ENCODE measurements at regions not wholly inside any gene's neighbourhood (a gene's known extent, or its start where the extent isn't known, plus 50 kb on each side); places are given as distances from the start of the nearest gene placed in this dataset.

DNA sequence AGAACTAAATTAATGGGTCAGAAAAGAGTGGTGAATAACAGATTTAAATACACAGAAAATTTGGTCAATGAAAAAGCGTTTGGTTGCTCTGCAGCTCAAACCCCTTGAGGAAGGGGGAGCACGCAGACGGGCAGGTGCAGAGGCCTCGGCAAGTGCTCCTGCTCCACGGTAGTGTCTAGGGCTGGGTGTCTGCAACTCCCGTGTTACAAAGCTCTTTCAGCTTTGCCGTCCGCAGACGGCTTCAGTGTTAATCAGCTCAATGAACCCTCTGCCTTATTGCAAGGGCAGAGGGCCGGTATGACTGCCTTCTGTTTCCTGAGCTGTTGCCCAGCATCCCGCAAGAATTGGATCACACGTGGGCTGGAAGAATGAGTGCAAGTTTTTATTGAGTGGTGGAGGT, 125.7 kb upstream of the TRHDE start (continued):
- TF ChIP-seq, protein P1, sequence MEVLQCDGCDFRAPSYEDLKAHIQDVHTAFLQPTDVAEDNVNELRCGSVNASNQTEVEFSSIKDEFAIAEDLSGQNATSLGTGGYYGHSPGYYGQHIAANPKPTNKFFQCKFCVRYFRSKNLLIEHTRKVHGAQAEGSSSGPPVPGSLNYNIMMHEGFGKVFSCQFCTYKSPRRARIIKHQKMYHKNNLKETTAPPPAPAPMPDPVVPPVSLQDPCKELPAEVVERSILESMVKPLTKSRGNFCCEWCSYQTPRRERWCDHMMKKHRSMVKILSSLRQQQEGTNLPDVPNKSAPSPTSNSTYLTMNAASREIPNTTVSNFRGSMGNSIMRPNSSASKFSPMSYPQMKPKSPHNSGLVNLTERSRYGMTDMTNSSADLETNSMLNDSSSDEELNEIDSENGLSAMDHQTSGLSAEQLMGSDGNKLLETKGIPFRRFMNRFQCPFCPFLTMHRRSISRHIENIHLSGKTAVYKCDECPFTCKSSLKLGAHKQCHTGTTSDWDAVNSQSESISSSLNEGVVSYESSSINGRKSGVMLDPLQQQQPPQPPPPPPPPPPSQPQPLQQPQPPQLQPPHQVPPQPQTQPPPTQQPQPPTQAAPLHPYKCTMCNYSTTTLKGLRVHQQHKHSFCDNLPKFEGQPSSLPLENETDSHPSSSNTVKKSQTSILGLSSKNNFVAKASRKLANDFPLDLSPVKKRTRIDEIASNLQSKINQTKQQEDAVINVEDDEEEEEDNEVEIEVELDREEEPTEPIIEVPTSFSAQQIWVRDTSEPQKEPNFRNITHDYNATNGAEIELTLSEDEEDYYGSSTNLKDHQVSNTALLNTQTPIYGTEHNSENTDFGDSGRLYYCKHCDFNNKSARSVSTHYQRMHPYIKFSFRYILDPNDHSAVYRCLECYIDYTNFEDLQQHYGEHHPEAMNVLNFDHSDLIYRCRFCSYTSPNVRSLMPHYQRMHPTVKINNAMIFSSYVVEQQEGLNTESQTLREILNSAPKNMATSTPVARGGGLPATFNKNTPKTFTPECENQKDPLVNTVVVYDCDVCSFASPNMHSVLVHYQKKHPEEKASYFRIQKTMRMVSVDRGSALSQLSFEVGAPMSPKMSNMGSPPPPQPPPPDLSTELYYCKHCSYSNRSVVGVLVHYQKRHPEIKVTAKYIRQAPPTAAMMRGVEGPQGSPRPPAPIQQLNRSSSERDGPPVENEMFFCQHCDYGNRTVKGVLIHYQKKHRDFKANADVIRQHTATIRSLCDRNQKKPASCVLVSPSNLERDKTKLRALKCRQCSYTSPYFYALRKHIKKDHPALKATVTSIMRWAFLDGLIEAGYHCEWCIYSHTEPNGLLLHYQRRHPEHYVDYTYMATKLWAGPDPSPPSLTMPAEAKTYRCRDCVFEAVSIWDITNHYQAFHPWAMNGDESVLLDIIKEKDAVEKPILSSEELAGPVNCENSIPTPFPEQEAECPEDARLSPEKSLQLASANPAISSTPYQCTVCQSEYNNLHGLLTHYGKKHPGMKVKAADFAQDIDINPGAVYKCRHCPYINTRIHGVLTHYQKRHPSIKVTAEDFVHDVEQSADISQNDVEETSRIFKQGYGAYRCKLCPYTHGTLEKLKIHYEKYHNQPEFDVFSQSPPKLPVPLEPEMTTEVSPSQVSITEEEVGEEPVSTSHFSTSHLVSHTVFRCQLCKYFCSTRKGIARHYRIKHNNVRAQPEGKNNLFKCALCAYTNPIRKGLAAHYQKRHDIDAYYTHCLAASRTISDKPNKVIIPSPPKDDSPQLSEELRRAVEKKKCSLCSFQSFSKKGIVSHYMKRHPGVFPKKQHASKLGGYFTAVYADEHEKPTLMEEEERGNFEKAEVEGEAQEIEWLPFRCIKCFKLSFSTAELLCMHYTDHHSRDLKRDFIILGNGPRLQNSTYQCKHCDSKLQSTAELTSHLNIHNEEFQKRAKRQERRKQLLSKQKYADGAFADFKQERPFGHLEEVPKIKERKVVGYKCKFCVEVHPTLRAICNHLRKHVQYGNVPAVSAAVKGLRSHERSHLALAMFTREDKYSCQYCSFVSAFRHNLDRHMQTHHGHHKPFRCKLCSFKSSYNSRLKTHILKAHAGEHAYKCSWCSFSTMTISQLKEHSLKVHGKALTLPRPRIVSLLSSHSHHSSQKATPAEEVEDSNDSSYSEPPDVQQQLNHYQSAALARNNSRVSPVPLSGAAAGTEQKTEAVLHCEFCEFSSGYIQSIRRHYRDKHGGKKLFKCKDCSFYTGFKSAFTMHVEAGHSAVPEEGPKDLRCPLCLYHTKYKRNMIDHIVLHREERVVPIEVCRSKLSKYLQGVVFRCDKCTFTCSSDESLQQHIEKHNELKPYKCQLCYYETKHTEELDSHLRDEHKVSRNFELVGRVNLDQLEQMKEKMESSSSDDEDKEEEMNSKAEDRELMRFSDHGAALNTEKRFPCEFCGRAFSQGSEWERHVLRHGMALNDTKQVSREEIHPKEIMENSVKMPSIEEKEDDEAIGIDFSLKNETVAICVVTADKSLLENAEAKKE (CRISPR knock-in tag; IDR thresholded peaks at IDR 0.05) = no peak
- TF ChIP-seq NANOG (IDR thresholded peaks at IDR 0.05; ENCODE audit: borderline replicate concordance) = no peak
- no peak for TF ChIP-seq ZNF331 (CRISPR knock-in tag; IDR thresholded peaks at IDR 0.05; ENCODE audit: low read depth)
- no peak for TF ChIP-seq EZH2phosphoT487 (IDR thresholded peaks at IDR 0.05; ENCODE audit: unreplicated experiment)
- TF ChIP-seq STAT1 (IDR thresholded peaks at IDR 0.05; ENCODE audit: unreplicated experiment) = no peak
- TF ChIP-seq, protein P2, sequence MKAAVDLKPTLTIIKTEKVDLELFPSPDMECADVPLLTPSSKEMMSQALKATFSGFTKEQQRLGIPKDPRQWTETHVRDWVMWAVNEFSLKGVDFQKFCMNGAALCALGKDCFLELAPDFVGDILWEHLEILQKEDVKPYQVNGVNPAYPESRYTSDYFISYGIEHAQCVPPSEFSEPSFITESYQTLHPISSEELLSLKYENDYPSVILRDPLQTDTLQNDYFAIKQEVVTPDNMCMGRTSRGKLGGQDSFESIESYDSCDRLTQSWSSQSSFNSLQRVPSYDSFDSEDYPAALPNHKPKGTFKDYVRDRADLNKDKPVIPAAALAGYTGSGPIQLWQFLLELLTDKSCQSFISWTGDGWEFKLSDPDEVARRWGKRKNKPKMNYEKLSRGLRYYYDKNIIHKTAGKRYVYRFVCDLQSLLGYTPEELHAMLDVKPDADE (IDR thresholded peaks at IDR 0.05) = no peak
- no peak for TF ChIP-seq JUNB (IDR thresholded peaks at IDR 0.05; ENCODE audit: unreplicated experiment)
- no peak for TF ChIP-seq POLR2AphosphoS5 (IDR thresholded peaks at IDR 0.05; ENCODE audit: low read depth)

DNA sequence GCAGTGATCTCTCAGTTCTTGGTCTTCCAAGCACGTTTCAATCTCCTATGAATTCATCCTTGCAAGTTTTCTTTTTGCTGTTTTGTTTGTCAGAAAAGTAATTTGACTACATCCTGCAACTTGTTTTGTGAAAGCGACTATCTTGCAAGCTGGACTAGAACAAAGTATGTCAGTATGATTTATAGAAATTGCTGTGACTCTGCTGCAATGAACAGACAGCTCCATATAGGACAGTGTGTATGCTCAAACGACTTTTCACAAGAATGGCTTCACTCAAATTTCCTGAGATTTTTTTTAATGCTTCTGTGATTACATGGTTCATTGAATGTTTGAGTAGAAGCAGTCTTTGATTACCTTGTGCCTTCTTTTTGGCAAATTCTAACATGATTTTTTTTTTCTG, 123.5 kb upstream of the TRHDE start:
- no peaks in the 10 kb centered on the region for H3K27me3 Mint-ChIP-seq (ENCODE audit: insufficient read depth, low read depth, poor library complexity)
- H3K4me1 Mint-ChIP-seq = no peaks in the 10 kb centered on the region; the same call in 2 of the 3 replicates
- H3K4me3 Mint-ChIP-seq = no peak overlapping the region
- DNase-seq (ENCODE audit: low spot score) (no peak), ATAC-seq (no peak)
- no peaks in the 10 kb centered on the region for H3K27me3 ChIP-seq (ENCODE audit: insufficient read depth)
- H3K27ac Mint-ChIP-seq = no peak overlapping the region
- H3K27ac ChIP-seq (ENCODE audit: low read depth) = no peak overlapping the region
- no peaks in the 10 kb centered on the region for H4K20me1 ChIP-seq (replicated peaks; ENCODE audit: insufficient read depth)
- no peaks in the 10 kb centered on the region for H3K4me1 ChIP-seq (ENCODE audit: insufficient read depth)
- H3K36me3 Mint-ChIP-seq (ENCODE audit: low read depth) = peaks cover under 1% of the 10 kb centered on the region; the same call in 1 of the 3 replicates
- H3K4me2 ChIP-seq = no peak overlapping the region
- H3K9me3 Mint-ChIP-seq = no peaks in the 10 kb centered on the region; the same call in 2 of the 3 replicates
- no peak overlapping the region for H2AFZ ChIP-seq
- H3K36me3 ChIP-seq (ENCODE audit: insufficient read depth) = no peaks in the 10 kb centered on the region
- H3F3A ChIP-seq (replicated peaks; ENCODE audit: low read depth) = no peaks in the 10 kb centered on the region
- no peaks in the 10 kb centered on the region for H3K79me2 ChIP-seq (replicated peaks; ENCODE audit: insufficient read depth)
- H3K4me3 ChIP-seq = no peak overlapping the region
- peaks cover 12% of the 10 kb centered on the region for H3K9me2 ChIP-seq (ENCODE audit: insufficient read depth)
- no peak for TF ChIP-seq ZNF114 (CRISPR knock-in tag; IDR thresholded peaks at IDR 0.05)
- TF ChIP-seq POLR2AphosphoS5 (IDR thresholded peaks at IDR 0.05; ENCODE audit: low read depth) = no peak
- no peak for TF ChIP-seq STAT1 (IDR thresholded peaks at IDR 0.05; ENCODE audit: unreplicated experiment)
- no peak for TF ChIP-seq NANOG (IDR thresholded peaks at IDR 0.05; ENCODE audit: borderline replicate concordance)
- TF ChIP-seq EZH2phosphoT487 (IDR thresholded peaks at IDR 0.05; ENCODE audit: unreplicated experiment) = no peak
- TF ChIP-seq CREB1 (CRISPR knock-in tag; IDR thresholded peaks at IDR 0.05; ENCODE audit: low read depth) = no peak
- TF ChIP-seq, protein P3, sequence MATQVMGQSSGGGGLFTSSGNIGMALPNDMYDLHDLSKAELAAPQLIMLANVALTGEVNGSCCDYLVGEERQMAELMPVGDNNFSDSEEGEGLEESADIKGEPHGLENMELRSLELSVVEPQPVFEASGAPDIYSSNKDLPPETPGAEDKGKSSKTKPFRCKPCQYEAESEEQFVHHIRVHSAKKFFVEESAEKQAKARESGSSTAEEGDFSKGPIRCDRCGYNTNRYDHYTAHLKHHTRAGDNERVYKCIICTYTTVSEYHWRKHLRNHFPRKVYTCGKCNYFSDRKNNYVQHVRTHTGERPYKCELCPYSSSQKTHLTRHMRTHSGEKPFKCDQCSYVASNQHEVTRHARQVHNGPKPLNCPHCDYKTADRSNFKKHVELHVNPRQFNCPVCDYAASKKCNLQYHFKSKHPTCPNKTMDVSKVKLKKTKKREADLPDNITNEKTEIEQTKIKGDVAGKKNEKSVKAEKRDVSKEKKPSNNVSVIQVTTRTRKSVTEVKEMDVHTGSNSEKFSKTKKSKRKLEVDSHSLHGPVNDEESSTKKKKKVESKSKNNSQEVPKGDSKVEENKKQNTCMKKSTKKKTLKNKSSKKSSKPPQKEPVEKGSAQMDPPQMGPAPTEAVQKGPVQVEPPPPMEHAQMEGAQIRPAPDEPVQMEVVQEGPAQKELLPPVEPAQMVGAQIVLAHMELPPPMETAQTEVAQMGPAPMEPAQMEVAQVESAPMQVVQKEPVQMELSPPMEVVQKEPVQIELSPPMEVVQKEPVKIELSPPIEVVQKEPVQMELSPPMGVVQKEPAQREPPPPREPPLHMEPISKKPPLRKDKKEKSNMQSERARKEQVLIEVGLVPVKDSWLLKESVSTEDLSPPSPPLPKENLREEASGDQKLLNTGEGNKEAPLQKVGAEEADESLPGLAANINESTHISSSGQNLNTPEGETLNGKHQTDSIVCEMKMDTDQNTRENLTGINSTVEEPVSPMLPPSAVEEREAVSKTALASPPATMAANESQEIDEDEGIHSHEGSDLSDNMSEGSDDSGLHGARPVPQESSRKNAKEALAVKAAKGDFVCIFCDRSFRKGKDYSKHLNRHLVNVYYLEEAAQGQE (IDR thresholded peaks at IDR 0.05; ENCODE audit: unreplicated experiment) = no peak
- TF ChIP-seq, protein P2 (IDR thresholded peaks at IDR 0.05) = no peak
- no peak for TF ChIP-seq ZNF331 (CRISPR knock-in tag; IDR thresholded peaks at IDR 0.05; ENCODE audit: low read depth)
- no peak for TF ChIP-seq EZH2 (IDR thresholded peaks at IDR 0.05; ENCODE audit: low read depth, unreplicated experiment)

Data from GM23338 (cell line).